SW480 (cell line): ENCODE measurements at regions not wholly inside any gene's neighbourhood (a gene's known extent, or its start where the extent isn't known, plus 50 kb on each side); places are given as distances from the start of the nearest gene placed in this dataset.
A peak's percentile ranks its signal among the peaks of the same experiment; 100 is the strongest.
"Not testable (repeated sequence)": the region's sequence is repeated elsewhere in the genome, so short reads cannot be mapped to it uniquely, and the experiment has no call there.

Experiments
- DNase-seq: peaks from one replicate; pipeline ENCODE4 v3.0.0-alpha.2; 2016; ENCODE audit warnings: low spot score

DNA sequence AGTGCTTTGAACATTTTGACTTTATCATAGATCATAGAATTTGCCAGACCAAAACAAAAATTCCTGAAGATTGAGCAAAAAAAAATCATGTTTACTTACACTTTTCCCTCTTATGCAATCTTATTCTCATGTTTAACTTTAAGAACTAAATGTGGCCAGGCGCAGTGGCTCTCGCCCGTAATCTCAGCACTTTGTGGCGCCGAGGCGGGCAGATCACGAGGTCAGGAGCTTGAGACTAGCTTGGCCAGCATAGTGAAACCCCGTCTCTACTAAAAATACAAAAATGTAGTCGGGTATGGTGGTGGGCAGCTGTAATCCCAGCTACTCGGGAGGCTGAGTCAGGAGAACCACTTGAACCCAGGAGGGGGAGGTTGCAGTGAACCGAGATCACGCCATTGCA lies 227.9 kb upstream of the KYNU start:
- DNase-seq, result no peak

- no peak for DNase-seq
Measured at GRCh38 chr2:142642650-142643049, 234.8 kb upstream of the KYNU start.

GRCh38 chr2:142629193-142629592 lies 248.3 kb upstream of the KYNU start:
- DNase-seq, result no peak

- DNase-seq, result no peak
Measured at GRCh38 chr2:142621287-142621686, 256.2 kb upstream of the KYNU start.

DNA sequence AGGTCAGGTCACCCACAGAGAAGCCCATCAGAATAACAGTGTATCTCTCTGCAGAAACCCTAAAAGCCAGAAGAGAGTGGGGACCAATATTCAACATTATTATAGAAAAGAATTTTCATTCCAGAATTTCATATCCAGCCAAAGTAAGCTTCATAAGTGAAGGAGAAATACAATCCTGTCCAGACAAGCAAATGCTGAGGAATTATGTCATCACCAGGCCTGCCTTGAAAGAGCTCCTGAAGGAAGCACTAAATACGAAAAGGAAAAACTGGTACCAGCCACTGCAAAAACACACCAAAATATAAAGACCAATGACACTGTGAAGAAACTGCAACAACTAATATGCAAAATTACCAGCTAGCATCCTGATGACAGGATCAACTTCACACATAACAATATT lies 260.0 kb upstream of the KYNU start:
- no peak for DNase-seq

GRCh38 chr2:142615876-142616275 lies 261.6 kb upstream of the KYNU start:
- no peak for DNase-seq

- DNase-seq, result not testable (repeated sequence)
Measured at GRCh38 chr2:142613193-142613592, 264.3 kb upstream of the KYNU start.

GRCh38 chr2:142605421-142605820 lies 272.0 kb upstream of the KYNU start:
- no peak for DNase-seq

- DNase-seq, result no peak
Measured at GRCh38 chr2:142603759-142604158, 273.7 kb upstream of the KYNU start.

DNA sequence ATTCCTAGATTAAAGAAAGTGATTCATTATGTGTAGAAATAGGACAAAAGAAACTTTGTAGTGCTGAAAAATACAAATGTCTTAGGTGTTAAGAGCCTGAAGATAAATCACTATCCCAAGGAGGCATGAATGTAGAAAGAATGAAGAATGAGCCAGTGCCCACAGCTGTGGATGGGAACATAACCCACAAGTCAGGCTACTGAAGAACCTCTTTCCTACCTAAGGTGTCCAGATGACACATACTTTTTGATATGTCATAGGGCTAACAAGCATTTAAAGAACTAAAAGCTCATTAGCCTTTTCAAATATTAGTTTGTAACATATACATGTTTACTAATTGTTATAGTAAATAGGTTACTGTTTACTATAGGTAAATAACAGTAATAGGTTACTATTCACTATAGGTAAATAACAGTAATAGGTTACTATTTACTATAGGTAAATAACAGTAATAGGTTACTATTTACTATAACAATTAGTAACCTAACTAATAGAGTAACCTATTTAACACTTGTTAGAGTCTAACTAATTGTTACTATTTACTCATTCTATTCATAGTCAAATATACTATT lies 275.0 kb upstream of the KYNU start:
- no peak for DNase-seq

- DNase-seq, result no peak
Measured at GRCh38 chr2:142601794-142602193, 275.7 kb upstream of the KYNU start.

- no peak for DNase-seq
Measured at GRCh38 chr2:142599504-142599903, 278.0 kb upstream of the KYNU start.

DNA sequence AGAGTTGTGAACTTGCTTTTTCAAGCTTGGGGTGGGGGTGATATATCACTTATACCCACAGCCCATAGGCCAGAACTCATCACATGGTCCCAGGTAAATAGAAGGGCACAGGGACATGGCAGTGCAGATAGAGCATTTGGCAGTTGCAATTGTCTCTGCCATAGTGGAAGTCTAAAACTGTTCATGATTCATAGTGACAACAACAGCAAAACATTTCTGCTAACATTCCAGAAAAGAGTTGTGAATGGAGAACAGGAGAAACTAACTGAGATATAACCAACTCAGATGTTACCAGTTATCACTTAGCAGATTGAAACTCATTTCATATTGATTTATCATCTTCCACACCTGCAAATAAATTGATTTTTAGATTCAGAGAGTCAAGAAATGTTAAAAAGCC lies 278.6 kb upstream of the KYNU start:
- DNase-seq, result no peak

GRCh38 chr2:142596334-142597088 lies 281.0 kb upstream of the KYNU start:
- no peak for DNase-seq

DNA sequence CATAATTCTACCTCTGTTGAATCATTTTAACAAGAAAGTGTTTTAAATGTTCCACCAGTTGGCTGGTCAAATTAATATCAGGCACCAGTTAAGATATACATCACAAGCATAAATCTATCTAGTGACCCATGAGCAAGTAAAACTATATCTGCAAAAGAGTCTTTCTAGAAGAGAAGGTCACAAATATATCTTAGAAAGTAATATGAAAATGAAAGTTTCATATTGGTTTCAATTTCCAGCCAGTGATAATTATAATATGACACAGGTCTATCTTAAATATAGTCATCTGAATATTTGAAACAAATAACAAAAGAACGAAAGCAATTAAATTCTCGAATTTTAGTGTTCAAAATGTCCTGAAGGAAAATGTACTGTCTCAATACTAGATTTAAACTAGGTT lies 282.5 kb upstream of the KYNU start:
- no peak for DNase-seq

- DNase-seq, result no peak
Measured at GRCh38 chr2:142592171-142592570, 285.3 kb upstream of the KYNU start.

DNA sequence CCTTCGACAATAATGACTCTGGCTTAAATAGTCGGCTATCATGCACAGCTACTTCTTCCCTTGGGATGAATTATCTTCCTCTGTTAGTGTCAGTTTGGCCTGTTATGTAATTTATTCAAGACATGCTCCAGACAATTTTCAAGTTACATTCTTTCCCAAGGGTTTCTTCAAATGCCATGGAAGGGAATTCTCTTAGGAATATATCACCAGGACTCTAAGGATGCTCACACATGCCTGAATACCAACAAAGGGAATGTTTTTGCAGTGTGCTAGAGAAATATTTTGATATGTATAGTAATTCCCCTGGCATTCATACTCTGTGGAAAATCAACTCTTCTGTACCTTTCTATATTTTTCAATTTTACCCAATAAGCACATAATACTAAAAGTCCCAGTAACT lies 286.0 kb upstream of the KYNU start:
- DNase-seq, result no peak

DNA sequence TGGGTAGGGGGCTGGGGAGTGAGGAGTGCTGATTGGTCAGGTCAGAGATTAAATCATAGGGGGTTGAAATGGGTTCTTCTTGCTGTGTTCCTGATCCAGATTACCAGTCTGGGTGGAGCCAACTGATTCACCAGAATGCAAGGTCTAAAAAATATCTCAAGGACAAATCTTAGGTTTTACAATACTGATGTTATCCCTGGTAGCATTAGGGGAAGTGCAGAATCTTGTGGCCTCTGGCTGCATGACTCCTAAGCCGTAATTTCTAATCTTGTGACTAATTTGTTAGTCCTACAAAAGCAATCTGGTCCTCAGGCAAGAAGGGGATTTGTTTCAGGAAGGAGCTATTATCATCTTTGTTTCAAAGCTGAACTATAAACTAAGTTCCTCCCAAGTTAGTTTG lies 289.2 kb upstream of the KYNU start:
- DNase-seq, result no peak

DNA sequence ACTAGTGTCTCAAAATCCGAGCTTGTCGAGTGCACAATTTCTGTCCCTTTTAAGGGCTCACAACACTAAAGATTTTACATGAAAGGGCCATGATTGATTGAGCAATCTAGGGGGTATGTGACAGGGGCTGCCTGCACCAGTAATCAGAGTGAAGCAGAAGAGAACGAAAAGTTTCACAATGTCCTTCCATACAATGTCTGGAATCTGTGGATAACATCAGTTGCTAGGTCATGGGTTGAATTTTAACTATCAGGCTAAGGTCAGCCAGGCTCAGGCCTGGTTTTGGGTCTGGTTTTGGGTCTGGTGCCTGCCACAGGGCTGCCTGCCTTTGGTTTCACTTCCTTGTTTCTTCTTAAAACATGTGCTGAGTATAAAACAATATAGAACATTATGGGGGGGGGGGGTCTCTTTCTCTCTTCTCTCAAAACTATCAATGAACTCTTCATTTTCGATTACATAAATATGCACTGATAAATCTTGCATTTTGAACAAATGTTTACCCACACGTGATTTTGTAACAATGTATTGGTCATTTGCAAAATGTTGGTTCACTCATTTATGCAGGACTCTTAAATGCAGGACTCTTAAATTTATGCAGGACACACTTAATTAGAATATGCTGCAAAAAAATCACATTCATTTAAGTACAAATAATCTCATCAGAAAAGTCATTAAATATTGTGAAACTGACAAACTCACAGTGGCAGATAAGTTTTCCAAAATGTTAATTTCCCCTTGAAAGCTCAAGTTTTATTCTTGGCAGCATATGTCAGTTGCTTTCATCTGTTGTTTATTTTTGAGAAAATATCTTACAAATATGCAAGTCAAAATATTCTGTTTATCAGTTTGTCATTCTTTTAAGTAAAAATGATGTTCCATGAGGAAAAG lies 290.5 kb upstream of the KYNU start:
- DNase-seq, result no peak

DNA sequence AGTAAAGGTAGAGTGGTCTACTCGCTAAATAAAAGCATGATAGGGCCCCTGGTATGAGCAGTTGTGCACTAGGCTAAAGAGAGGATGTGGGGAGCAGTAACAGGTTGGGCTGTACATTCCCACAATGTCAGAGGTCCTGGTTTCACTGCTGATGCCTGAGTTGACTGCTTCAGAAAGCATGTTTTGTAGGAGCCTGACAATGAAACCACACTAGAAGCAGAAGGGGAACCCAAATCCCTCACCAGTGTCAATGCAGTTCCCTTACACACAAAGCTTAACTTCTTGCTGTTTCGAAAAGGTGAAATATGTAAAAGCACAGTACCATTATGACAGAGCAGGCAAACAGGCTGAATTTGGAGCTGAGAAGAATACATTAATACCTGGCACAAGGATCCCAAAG lies 291.7 kb upstream of the KYNU start:
- no peak for DNase-seq

DNA sequence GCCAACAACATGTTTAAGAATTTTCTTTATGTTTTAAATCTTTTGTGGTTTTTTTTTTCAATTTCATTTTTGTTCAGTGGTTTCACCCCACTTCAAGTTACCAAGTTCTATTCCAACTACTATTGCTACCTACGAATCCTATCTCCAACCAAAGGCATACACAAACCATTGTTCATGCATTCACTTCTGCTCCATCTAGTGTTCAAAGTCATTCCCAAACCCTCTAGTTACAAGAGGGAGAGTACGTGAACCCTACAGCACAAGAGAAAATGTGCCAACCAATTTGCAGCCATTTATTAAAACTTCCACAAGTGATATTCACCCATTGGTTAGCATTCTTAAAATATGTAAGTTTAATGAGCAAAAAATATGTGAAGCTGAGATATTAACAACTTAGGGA lies 295.1 kb upstream of the KYNU start:
- peak; percentile 0 for DNase-seq

- no peak for DNase-seq
Measured at GRCh38 chr2:142581491-142581890, 296.0 kb upstream of the KYNU start.

- DNase-seq, result no peak
Measured at GRCh38 chr2:142580691-142581090, 296.8 kb upstream of the KYNU start.
